ENCODE measurements at regions not wholly inside any gene's neighbourhood (a gene's known extent, or its start where the extent isn't known, plus 50 kb on each side); places are given as distances from the start of the nearest gene placed in this dataset.

DNA sequence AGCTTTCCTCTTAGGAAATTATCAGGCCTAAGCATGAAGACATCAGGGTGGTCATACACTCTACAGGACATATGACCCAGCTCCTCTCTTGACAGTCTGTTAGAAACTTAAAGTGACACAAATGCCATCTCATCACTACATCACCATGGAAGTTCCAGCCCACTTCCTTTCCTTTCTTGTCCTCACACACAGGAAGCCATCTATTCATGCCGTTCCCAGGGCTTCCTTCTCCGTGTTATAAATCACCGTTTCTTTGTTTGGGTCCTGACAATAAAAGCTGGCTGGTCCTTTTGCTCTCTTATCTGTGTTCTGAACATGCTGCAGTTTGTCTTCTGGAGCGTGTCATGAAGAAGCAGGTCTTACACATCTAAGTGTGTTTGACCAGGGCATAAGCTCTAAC lies 692.1 kb upstream of the CELF4 start:
- no peak for FAIRE-seq

DNA sequence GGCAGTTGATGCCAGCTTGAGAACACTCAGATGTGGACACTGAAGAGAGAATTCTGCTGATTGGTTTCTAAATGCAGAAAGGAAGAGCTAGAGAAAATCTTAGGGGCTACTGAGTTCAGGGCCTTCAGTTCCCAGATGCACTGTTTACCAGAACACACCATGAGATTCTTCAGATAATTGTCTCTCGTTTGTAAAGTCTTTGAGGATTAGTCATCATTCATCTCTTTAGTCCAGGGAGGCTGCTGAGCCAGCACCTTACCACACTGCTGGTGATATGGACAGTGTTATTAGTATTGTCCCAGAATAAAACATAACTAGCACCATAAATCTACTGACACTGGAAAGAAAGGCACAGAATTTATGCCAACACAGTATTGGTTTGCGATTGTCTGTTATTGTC lies 690.8 kb upstream of the CELF4 start:
- FAIRE-seq (no peak), DNase-seq (ENCODE audit: low read depth) (peak; percentile 3)
- no peaks in the 10 kb centered on the region for H3K27me3 ChIP-seq (ENCODE audit: control insufficient read depth, insufficient read depth, low read length)
- TF ChIP-seq, protein P1, sequence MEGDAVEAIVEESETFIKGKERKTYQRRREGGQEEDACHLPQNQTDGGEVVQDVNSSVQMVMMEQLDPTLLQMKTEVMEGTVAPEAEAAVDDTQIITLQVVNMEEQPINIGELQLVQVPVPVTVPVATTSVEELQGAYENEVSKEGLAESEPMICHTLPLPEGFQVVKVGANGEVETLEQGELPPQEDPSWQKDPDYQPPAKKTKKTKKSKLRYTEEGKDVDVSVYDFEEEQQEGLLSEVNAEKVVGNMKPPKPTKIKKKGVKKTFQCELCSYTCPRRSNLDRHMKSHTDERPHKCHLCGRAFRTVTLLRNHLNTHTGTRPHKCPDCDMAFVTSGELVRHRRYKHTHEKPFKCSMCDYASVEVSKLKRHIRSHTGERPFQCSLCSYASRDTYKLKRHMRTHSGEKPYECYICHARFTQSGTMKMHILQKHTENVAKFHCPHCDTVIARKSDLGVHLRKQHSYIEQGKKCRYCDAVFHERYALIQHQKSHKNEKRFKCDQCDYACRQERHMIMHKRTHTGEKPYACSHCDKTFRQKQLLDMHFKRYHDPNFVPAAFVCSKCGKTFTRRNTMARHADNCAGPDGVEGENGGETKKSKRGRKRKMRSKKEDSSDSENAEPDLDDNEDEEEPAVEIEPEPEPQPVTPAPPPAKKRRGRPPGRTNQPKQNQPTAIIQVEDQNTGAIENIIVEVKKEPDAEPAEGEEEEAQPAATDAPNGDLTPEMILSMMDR (IDR thresholded peaks at IDR 0.05; ENCODE audit: insufficient read depth, low read length, severe bottlenecking): no peak
- H3K4me3 ChIP-seq (ENCODE audit: low read depth, low read length): no peak overlapping the region
- H3K36me3 ChIP-seq (ENCODE audit: control insufficient read depth, insufficient read depth, low read length): no peaks in the 10 kb centered on the region

More for the DNA sequence above, 692.1 kb upstream of the CELF4 start:
- no peak overlapping the region for H3K4me3 ChIP-seq (ENCODE audit: low read depth, low read length)
- no peaks in the 10 kb centered on the region for H3K27me3 ChIP-seq (ENCODE audit: control insufficient read depth, insufficient read depth, low read length)
- TF ChIP-seq, protein P1 (IDR thresholded peaks at IDR 0.05; ENCODE audit: insufficient read depth, low read length, severe bottlenecking): no peak
- DNase-seq (ENCODE audit: low read depth): no peak
- H3K36me3 ChIP-seq (ENCODE audit: control insufficient read depth, insufficient read depth, low read length): no peaks in the 10 kb centered on the region

DNA sequence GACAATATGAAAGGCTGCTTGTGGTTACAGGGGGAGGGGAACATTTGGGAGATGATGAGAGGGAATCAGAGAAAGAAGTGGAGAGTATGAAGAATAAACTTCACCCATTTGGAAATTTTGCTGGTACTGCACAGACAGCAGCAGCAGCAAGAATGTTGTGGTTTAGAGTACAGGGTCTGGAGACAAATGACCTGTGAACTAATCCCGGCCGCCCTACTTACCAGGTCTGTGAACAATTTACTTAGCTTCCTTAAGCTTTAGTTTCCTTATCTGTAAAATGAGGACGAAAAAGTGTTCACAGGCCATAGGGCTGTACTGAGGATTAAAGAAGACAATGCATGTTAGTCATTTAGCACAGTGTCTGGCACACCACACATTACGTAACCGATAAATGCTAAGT lies 685.4 kb upstream of the CELF4 start:
- H3K27me3 ChIP-seq (ENCODE audit: control insufficient read depth, insufficient read depth, low read length): no peaks in the 10 kb centered on the region
- DNase-seq (ENCODE audit: low read depth) (no peak), FAIRE-seq (no peak)

DNA sequence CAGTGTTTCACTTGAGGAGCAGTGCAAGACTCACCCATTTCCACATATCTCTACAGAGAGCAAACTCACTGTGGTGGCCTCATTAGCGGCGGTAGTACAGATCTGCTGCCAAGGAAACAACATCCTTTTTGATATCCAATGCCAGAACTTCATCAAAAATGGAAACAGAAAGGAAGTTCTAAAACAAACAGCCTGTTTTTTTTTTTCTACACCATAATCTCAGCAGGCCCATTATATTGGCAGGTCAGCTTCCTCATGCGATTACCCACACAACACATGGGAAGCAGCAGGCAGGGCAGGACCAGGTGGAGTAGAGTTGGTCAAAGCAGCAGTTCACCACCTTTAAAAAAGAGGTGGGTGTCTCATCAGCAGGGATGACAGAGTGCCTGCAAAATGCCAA lies 678.9 kb upstream of the CELF4 start:
- no peak for FAIRE-seq
- H3K4me3 ChIP-seq (ENCODE audit: low read depth, low read length): no peak overlapping the region
- TF ChIP-seq, protein P1 (IDR thresholded peaks at IDR 0.05; ENCODE audit: insufficient read depth, low read length, severe bottlenecking): no peak
- no peak for DNase-seq (ENCODE audit: low read depth)
- no peaks in the 10 kb centered on the region for H3K27me3 ChIP-seq (ENCODE audit: control insufficient read depth, insufficient read depth, low read length)
- no peaks in the 10 kb centered on the region for H3K36me3 ChIP-seq (ENCODE audit: control insufficient read depth, insufficient read depth, low read length)

More for the DNA sequence above, 685.4 kb upstream of the CELF4 start:
- H3K36me3 ChIP-seq (ENCODE audit: control insufficient read depth, insufficient read depth, low read length): no peaks in the 10 kb centered on the region
- H3K4me3 ChIP-seq (ENCODE audit: low read depth, low read length): no peak overlapping the region
- TF ChIP-seq, protein P1 (IDR thresholded peaks at IDR 0.05; ENCODE audit: insufficient read depth, low read length, severe bottlenecking): no peak

DNA sequence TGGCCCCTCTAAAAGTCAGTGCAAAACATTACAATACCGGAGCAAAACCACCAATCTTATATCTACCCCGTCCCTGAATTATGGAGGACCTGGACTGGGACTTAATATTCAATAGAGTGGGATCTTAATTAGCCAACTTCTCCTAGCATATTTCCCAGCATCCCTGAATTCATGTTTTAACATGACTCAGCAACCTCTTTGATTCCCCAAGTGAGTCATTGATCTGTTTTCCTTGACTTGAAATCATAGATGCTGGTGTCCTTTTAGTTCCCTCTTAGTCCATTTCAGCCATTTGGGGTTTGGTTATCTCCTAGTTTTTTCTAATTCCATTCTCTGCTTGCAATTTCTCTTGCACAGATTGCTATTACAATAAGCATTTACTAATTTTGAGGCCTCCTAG lies 677.7 kb upstream of the CELF4 start:
- H3K27me3 ChIP-seq (ENCODE audit: control insufficient read depth, insufficient read depth, low read length): no peaks in the 10 kb centered on the region
- H3K4me3 ChIP-seq (ENCODE audit: low read depth, low read length): no peak overlapping the region
- H3K36me3 ChIP-seq (ENCODE audit: control insufficient read depth, insufficient read depth, low read length): no peaks in the 10 kb centered on the region
- DNase-seq (ENCODE audit: low read depth) (peak; percentile 84), FAIRE-seq (no peak)
- TF ChIP-seq, protein P1 (IDR thresholded peaks at IDR 0.05; ENCODE audit: insufficient read depth, low read length, severe bottlenecking): no peak

DNA sequence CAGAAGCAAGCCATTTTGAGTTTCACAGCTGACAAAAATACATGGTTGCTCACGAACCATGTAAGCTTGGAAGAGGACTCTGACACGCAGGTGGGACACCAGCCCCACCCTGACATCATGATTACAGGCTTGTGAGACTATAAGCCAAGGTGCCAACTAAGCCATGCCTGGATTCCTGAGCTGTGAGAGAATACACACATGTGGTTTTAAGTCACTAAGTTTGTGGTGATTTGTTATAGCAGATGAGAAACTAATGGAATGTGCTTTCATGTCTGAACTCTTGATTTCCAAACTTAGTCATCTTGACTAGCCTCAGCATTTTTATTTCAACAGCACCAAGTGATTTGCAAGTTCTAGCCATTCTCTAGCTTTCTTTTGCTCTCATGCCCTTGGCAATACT lies 676.1 kb upstream of the CELF4 start:
- DNase-seq (ENCODE audit: low read depth): peak; percentile 99

More for the DNA sequence above, 676.1 kb upstream of the CELF4 start:
- Histone ChIP-seq H3K4me3 (ENCODE audit: low read depth, low read length) (no peak overlapping the region), H3K36me3 (ENCODE audit: control insufficient read depth, insufficient read depth, low read length) (no peaks in the 10 kb centered on the region), H3K27me3 (ENCODE audit: control insufficient read depth, insufficient read depth, low read length) (no peaks in the 10 kb centered on the region)
- TF ChIP-seq, protein P1 (IDR thresholded peaks at IDR 0.05; ENCODE audit: insufficient read depth, low read length, severe bottlenecking): no peak
- peak; percentile 64 for FAIRE-seq

All from bronchial epithelial cell (primary cell).